Endodermal cell (in vitro differentiated cells): ENCODE measurements at regions not wholly inside any gene's neighbourhood (a gene's known extent, or its start where the extent isn't known, plus 50 kb on each side); places are given as distances from the start of the nearest gene placed in this dataset.
A peak's percentile ranks its signal among the peaks of the same experiment; 100 is the strongest.

Experiments used
- DNase-seq: peaks from one replicate; pipeline ENCODE4 v3.0.0-alpha.2; 2017
- H3K27ac ChIP-seq: 2 replicates; pipeline ENCODE4 v1.5.1; 2013; ENCODE audit warnings: mild to moderate bottlenecking, low read depth, low read length, moderate library complexity
- H3K27me3 ChIP-seq: 2 replicates; pipeline ENCODE4 v1.6.1; 2013; ENCODE audit warnings: mild to moderate bottlenecking, low read length, moderate library complexity; ENCODE audit not compliant: insufficient read depth, control insufficient read depth, poor library complexity, severe bottlenecking
- H3K36me3 ChIP-seq: 2 replicates; pipeline ENCODE4 v1.7.0; 2013; ENCODE audit warnings: mild to moderate bottlenecking, low read length, moderate library complexity; ENCODE audit not compliant: control insufficient read depth, insufficient read depth
- H3K4me1 ChIP-seq: one replicate; pipeline ENCODE4 v1.7.0; 2013; ENCODE audit warnings: low read length; ENCODE audit not compliant: control insufficient read depth, insufficient read depth
- H3K4me3 ChIP-seq: 2 replicates; pipeline ENCODE4 v1.5.1; 2013; ENCODE audit warnings: mild to moderate bottlenecking, low read length, moderate library complexity
- H3K9ac ChIP-seq: 2 replicates; pipeline ENCODE4 v1.6.1; 2013; ENCODE audit warnings: mild to moderate bottlenecking, low read length, moderate library complexity; ENCODE audit not compliant: poor library complexity, severe bottlenecking; ENCODE audit errors: extremely low read depth
- H3K9me3 ChIP-seq: 2 replicates; pipeline ENCODE4 v1.6.1; 2013; ENCODE audit warnings: mild to moderate bottlenecking, low read length, moderate library complexity; ENCODE audit not compliant: control insufficient read depth
- H3K27ac Mint-ChIP-seq: 2 replicates; pipeline ENCODE4 v1.8.0; 2020; ENCODE audit warnings: mixed read lengths
- H3K27me3 Mint-ChIP-seq: 2 replicates; pipeline ENCODE4 v1.8.0; 2021; ENCODE audit warnings: mild to moderate bottlenecking, mixed read lengths; ENCODE audit not compliant: insufficient read depth
- H3K36me3 Mint-ChIP-seq: 2 replicates; pipeline ENCODE4 v1.8.0; 2020; ENCODE audit warnings: low read depth, mixed read lengths
- H3K4me1 Mint-ChIP-seq: 2 replicates; pipeline ENCODE4 v1.8.0; 2020; ENCODE audit warnings: mixed read lengths
- H3K4me3 Mint-ChIP-seq: 2 replicates; pipeline ENCODE4 v1.8.0; 2020; ENCODE audit warnings: mild to moderate bottlenecking, moderate library complexity, mixed read lengths
- H3K9me3 Mint-ChIP-seq: 2 replicates; pipeline ENCODE4 v1.8.0; 2020; ENCODE audit warnings: mild to moderate bottlenecking, mixed read lengths
- WGBS, 2 experiments: methylation state at CpG; one replicate each; pipeline versions ENCODE4 v1.1.5 to v1.1.7; 2013; ENCODE audit warnings: missing lambda C conversion rate in 2 of 2, mixed read lengths in 1 of 2; ENCODE audit not compliant: insufficient coverage in 1 of 2, insufficient read length in 1 of 2; 5-methylcytosine and 5-hydroxymethylcytosine counted together
- TF ChIP-seq, protein P1 (sequence below): fragments of 200-600 bp; sonication (generic); conservative IDR thresholded peaks from 2 replicates; pipeline ENCODE4 v1.5.0; 2021; ENCODE audit warnings: antibody characterized with exemption, mild to moderate bottlenecking

DNA sequence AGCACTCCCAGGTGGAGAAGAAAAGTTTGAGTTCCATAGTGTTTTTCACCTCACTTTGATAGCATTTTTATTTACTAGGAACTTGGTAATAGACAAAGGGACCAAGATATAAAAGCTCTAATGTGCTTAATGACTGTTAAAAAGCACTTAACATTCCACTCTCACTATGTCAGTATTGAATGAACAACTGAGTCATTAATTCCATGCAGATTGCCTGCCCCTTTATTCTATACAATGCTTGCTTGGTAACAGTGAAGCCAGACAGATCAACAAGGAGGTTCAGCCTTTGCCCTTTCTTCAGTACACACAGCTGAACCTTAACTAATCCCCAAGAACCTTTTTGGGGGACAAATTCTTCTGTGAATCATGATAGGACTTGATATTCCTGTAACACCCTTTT, 425.5 kb downstream of the NUF2 start:
- no peak for DNase-seq
- TF ChIP-seq, protein P1, sequence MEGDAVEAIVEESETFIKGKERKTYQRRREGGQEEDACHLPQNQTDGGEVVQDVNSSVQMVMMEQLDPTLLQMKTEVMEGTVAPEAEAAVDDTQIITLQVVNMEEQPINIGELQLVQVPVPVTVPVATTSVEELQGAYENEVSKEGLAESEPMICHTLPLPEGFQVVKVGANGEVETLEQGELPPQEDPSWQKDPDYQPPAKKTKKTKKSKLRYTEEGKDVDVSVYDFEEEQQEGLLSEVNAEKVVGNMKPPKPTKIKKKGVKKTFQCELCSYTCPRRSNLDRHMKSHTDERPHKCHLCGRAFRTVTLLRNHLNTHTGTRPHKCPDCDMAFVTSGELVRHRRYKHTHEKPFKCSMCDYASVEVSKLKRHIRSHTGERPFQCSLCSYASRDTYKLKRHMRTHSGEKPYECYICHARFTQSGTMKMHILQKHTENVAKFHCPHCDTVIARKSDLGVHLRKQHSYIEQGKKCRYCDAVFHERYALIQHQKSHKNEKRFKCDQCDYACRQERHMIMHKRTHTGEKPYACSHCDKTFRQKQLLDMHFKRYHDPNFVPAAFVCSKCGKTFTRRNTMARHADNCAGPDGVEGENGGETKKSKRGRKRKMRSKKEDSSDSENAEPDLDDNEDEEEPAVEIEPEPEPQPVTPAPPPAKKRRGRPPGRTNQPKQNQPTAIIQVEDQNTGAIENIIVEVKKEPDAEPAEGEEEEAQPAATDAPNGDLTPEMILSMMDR: no peak
- no peak overlapping the region for H3K27ac Mint-ChIP-seq

DNA sequence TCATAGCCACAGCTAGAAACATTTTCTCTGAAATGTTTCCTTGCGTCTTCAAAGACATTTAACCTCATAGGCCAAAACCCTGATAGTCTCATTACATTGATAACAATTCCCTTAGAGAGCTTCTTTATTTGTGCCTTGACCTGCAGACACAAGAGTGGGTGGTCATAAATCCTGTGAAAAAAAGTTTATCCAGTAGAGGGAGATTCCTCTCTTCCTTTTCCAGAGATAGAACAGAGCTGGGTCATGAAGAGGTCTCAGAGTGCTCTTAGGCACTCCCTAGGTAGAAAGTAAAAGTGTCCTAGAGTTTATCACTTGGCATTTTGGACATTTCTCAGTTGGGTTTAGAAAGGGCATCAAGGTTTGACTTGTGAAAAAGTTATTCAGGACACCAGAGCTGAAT, 426.1 kb downstream of the NUF2 start:
- H3K27ac Mint-ChIP-seq: no peak overlapping the region
- no peaks in the 10 kb centered on the region for H3K27me3 Mint-ChIP-seq
- 29% methylated on average over 1 of the region's 1 CpG; no CpG with 5 or more reads in 1 of the 2 experiments for WGBS, 2 experiments
- H3K9me3 Mint-ChIP-seq: peaks cover 21% of the 10 kb centered on the region
- Histone ChIP-seq H3K27me3 (no peaks in the 10 kb centered on the region), H3K4me1 (no peaks in the 10 kb centered on the region), H3K9ac (no peak overlapping the region), H3K4me3 (no peak overlapping the region), H3K27ac (no peak overlapping the region), H3K9me3 (peaks cover 17% of the 10 kb centered on the region), H3K36me3 (no peaks in the 10 kb centered on the region)
- H3K36me3 Mint-ChIP-seq: peaks cover 4% of the 10 kb centered on the region
- TF ChIP-seq, protein P1: peak; percentile 67
- H3K4me1 Mint-ChIP-seq: peaks cover 23% of the 10 kb centered on the region
- DNase-seq: no peak
- H3K4me3 Mint-ChIP-seq: no peak overlapping the region

More for the DNA sequence above, 425.5 kb downstream of the NUF2 start:
- H3K9me3 Mint-ChIP-seq: peaks cover 26% of the 10 kb centered on the region
- H3K27ac ChIP-seq: no peak overlapping the region
- no peak overlapping the region for H3K9ac ChIP-seq
- H3K36me3 ChIP-seq: no peaks in the 10 kb centered on the region
- no peaks in the 10 kb centered on the region for H3K27me3 Mint-ChIP-seq
- H3K4me1 ChIP-seq: no peaks in the 10 kb centered on the region
- H3K4me3 ChIP-seq: no peak overlapping the region
- no peak overlapping the region for H3K4me3 Mint-ChIP-seq
- peaks cover 22% of the 10 kb centered on the region for H3K9me3 ChIP-seq
- peaks cover 8% of the 10 kb centered on the region for H3K36me3 Mint-ChIP-seq
- H3K27me3 ChIP-seq: no peaks in the 10 kb centered on the region
- peaks cover 23% of the 10 kb centered on the region for H3K4me1 Mint-ChIP-seq

DNA sequence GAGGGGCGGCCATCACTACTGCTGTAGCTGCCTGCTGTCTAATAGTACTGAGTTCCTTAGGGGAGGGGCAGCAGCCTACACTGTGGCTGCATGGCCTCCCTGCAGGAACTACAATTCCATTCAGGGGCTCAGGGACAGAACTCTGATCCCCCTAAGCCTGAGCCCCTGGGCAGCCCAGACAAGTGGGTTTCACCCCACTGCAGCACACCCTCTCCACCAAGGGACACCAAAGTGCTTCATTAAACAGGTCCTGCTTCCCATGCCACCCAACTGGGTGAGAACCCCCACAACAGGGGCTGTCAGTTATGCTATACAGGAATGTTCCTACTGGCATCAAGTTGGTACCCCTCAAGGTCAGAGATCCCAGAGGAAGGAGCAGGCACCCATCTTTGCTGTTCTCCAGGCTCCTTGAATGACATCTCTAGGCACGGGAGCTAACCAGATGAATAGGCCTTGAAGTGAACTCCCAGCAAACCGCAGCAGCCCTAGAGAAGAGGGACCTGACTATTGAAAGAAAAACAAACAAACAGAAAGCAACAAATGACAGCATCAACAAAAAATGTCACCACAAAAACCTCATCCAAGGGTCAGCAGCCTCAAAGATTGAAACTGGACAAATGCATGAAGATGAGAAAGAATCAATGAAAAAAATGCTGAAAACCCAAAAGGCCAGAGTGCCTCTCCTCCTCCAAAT, 437.4 kb downstream of the NUF2 start:
- Histone ChIP-seq H3K4me1 (no peaks in the 10 kb centered on the region), H3K27me3 (no peaks in the 10 kb centered on the region), H3K36me3 (no peaks in the 10 kb centered on the region), H3K9ac (no peak overlapping the region), H3K4me3 (no peak overlapping the region), H3K9me3 (peaks cover 13% of the 10 kb centered on the region), H3K27ac (no peak overlapping the region)
- peaks cover 21% of the 10 kb centered on the region for H3K36me3 Mint-ChIP-seq
- H3K27me3 Mint-ChIP-seq: no peaks in the 10 kb centered on the region
- H3K9me3 Mint-ChIP-seq: peaks cover 48% of the 10 kb centered on the region
- H3K27ac Mint-ChIP-seq: no peak overlapping the region
- no peaks in the 10 kb centered on the region for H3K4me1 Mint-ChIP-seq
- DNase-seq: no peak
- 92 to 96% methylated on average over 2 to 3 of the region's 3 CpGs for WGBS, 2 experiments
- no peak overlapping the region for H3K4me3 Mint-ChIP-seq
- TF ChIP-seq, protein P1: no peak
